Astrocyte of the spinal cord (primary cell): ENCODE measurements at regions not wholly inside any gene's neighbourhood (a gene's known extent, or its start where the extent isn't known, plus 50 kb on each side); places are given as distances from the start of the nearest gene placed in this dataset.

ENCODE experiments used
- DNase-seq: peaks from one replicate; pipeline ENCODE4 v3.0.0; 2011; ENCODE audit warnings: low read depth, low spot score
- H3K4me3 ChIP-seq: 2 replicates; pipeline ENCODE4 v1.5.1; 2011; ENCODE audit warnings: low read depth, mild to moderate bottlenecking, low read length, moderate library complexity
- CTCF ChIP-seq: IDR thresholded peaks from 2 replicates; pipeline ENCODE4 v1.5.1; 2012; ENCODE audit warnings: low read depth, mild to moderate bottlenecking, low read length, inconsistent platforms
- in situ Hi-C: cut with HindIII; loops from 2 replicates; pipeline ENCODE4 v1.10.0; 2017; ENCODE audit warnings: low sequenced_read_pairs

DNA sequence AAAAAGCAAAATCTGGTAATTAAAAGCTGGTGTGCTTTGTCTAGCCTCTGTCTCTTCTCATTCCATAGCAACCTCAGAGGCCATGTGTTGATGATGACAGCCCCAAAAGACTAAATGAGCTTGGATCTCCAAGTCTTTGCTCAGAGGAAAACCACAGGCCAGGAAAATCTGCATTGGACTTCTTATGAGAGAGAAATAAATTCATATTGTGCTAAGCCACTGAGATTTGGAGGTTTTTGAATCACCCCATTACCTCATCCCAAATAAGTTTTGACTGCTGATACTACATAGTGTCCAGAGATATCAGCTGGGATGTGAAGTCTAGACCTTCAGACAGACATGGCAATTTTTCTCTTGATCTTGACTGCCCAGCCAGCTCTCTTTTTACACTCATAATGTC, 178.6 kb upstream of the DIPK2B start:
- H3K4me3 ChIP-seq: no peak overlapping the region
- in situ Hi-C loops: no loop called here
- no peak for TF ChIP-seq CTCF
- DNase-seq: no peak

DNA sequence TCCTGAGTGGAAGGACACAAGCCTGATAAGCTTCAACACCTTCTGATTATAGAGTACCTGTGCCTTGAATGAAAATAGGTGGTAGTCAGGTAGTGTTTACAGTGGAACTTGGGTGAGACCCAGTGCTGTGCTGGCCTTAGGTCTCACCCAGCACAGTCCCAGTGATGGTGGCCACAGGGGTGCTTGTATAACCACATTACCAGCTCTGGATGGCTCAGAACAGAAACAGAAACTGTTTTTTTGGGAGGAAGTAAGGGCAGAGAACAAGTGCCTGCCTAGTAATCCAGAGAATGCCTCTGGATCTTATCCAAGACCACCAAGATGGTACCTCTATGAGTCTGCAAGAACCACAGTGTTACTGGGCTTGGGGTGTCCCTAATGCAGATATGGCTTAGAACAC, 171.5 kb upstream of the DIPK2B start:
- DNase-seq: no peak
- H3K4me3 ChIP-seq: no peak overlapping the region
- TF ChIP-seq CTCF: no peak
- in situ Hi-C loops: no loop called here

DNA sequence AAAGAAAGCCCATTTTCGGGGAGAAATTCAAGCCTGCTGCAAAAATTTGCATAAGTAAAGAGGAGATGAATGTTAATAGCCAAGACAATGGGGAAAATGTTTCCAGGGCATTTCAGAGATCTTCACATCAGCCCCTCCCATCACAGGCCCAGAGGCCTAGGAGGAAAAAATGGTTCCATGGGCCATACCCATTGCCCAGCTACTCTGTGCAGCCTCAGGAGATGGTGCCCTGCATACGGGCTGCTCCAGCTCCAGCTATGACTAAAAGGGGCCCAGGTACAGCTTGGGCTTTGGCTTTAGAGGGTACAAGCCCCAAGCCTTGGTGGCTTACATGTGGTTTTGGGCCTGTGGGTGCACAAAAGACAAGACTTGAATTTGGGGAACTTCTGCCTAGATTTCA, 168.0 kb upstream of the DIPK2B start:
- in situ Hi-C loops: no loop called here
- no peak for TF ChIP-seq CTCF
- DNase-seq: no peak
- H3K4me3 ChIP-seq: no peak overlapping the region

GRCh38 chrX:45363596-45363995, 162.9 kb upstream of the DIPK2B start:
- H3K4me3 ChIP-seq: no peak overlapping the region
- DNase-seq: no peak
- no peak for TF ChIP-seq CTCF
- in situ Hi-C loops: no loop called here

- H3K4me3 ChIP-seq: no peak overlapping the region
- TF ChIP-seq CTCF: no peak
- in situ Hi-C loops: no loop called here
- DNase-seq: no peak
Observed at GRCh38 chrX:45360571-45360970, 159.9 kb upstream of the DIPK2B start.

- no peak overlapping the region for H3K4me3 ChIP-seq
- in situ Hi-C loops: no loop called here
- TF ChIP-seq CTCF: no peak
- DNase-seq: no peak
Observed at GRCh38 chrX:45358392-45358791, 157.7 kb upstream of the DIPK2B start.

GRCh38 chrX:45353456-45353855, 152.8 kb upstream of the DIPK2B start:
- H3K4me3 ChIP-seq: no peak overlapping the region
- TF ChIP-seq CTCF: no peak
- in situ Hi-C loops: no loop called here
- DNase-seq: peak; percentile 25
